Cardiac fibroblast (primary cell): ENCODE measurements at regions not wholly inside any gene's neighbourhood (a gene's known extent, or its start where the extent isn't known, plus 50 kb on each side); places are given as distances from the start of the nearest gene placed in this dataset.
"Not testable (repeated sequence)": the region's sequence is repeated elsewhere in the genome, so short reads cannot be mapped to it uniquely, and the experiment has no call there.

Experiments
- DNase-seq, 2 donors: peaks; one replicate each; pipeline versions ENCODE4 v3.0.0 to v3.0.0-alpha.2; 2010; ENCODE audit warnings: low read depth in 2 of 2
- H3K4me3 ChIP-seq, 2 donors: replicated peaks in 1 of 2; 1 replicate in 1 of 2; 2 replicates in 1 of 2; pipeline ENCODE4 v1.5.1; 2011; ENCODE audit warnings: low read depth in 2 of 2, low read length in 2 of 2, mild to moderate bottlenecking in 2 of 2, moderate library complexity in 1 of 2
- TF ChIP-seq, protein P1 (sequence below): IDR thresholded peaks from one replicate; pipeline ENCODE4 v1.5.1; 2011; ENCODE audit warnings: low read depth, mild to moderate bottlenecking, low read length, inconsistent platforms

DNA sequence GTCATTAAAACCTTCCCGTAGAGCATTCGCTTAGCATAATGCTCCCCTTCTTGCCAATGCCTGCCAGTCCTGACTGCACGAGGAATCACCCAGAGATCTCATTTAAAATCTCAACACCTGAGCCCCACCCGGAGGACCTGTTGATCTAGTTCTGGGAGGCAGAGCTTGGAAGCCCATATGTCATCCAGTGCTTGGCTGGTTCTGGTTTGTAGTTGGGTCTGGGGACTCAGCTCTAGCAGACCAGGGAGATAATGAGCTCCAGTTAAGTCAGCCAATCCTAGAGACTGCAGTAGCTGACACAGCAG is 131.8 kb upstream of the DAP start:
- DNase-seq, result no peak
- TF ChIP-seq, protein P1, sequence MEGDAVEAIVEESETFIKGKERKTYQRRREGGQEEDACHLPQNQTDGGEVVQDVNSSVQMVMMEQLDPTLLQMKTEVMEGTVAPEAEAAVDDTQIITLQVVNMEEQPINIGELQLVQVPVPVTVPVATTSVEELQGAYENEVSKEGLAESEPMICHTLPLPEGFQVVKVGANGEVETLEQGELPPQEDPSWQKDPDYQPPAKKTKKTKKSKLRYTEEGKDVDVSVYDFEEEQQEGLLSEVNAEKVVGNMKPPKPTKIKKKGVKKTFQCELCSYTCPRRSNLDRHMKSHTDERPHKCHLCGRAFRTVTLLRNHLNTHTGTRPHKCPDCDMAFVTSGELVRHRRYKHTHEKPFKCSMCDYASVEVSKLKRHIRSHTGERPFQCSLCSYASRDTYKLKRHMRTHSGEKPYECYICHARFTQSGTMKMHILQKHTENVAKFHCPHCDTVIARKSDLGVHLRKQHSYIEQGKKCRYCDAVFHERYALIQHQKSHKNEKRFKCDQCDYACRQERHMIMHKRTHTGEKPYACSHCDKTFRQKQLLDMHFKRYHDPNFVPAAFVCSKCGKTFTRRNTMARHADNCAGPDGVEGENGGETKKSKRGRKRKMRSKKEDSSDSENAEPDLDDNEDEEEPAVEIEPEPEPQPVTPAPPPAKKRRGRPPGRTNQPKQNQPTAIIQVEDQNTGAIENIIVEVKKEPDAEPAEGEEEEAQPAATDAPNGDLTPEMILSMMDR, result no peak
- H3K4me3 ChIP-seq, result no peak overlapping the region

DNA sequence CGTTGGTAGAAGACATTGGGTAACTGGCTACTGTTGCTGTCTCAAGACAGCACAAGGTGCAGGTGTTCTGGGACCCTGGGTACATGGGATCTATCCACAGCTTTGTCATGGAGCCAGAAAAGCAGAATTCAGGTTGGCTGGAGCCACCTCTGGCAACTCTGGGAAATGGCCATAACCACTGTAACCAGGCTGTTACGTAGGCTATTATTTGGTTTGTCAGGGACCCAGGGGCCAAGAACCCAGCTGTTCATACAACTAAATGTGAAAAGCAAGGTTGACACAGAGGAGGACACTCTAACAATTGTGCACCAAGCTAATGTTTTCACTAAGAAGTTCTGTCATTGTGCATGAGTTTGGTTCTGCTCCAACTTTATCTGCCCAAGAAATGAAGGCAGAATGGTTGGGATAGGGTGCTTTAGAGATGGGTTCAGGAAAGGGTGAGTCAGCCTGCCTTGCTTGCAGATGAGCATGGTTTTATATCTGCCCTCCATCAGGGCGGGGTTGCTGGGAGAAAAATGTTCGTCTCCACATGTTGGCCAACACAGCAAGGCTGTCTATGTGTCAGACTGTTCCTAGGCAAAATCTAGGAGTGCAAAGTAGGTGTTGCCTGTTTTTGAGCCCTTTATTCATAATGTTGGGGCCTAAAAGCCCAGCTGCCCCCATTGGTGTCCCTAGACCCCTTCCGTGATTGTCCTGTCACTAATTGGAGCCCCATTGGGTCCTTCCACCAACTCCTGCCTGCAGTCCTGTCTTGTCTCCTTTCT is 131.3 kb upstream of the DAP start:
- TF ChIP-seq, protein P1, result no peak
- H3K4me3 ChIP-seq, result no peak overlapping the region

DNA sequence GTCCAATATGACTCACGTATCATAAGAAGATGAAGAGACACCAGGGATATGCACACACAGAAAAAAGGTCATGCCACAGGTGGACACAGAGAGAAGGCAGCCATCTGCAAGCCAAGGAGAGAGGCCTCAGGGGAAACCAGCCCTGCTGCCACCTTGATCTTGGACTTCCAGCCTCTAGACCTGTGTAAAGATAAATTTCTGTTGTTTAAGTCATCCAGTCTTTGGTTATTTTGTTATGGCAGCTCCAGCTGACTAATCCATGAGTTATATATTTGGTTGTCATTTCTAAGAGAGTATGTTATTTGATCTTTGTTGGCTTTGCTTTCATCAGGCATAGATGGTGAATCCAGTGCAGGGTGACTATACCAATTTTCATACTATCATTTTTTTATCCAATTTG is 130.2 kb upstream of the DAP start:
- TF ChIP-seq, protein P1, result no peak

More for the DNA sequence above, 131.3 kb upstream of the DAP start:
- peak in 1 of 2 donors; percentile 14 for DNase-seq

DNA sequence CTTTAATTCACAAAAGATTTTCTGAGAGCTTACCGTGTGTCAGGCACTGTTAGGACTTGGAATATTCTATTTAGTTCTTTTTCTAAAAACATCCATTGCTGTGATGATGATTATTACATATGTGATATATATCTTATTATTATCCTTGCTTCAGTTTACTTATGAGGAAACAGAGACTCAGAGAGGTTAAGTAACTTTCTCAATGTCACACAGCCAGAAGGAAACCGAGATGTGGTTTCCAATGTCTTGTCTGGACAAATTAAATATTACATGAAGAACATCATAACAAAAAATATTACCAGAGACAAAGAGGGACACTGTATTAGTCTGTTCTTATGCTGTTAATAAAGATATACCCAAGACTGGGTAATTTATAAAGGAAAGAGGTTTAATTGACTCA is 125.5 kb upstream of the DAP start:
- TF ChIP-seq, protein P1, result no peak

More for the DNA sequence above, 130.2 kb upstream of the DAP start:
- no peak overlapping the region for H3K4me3 ChIP-seq
- DNase-seq, result peak in 1 of 2 donors; percentile 12

DNA sequence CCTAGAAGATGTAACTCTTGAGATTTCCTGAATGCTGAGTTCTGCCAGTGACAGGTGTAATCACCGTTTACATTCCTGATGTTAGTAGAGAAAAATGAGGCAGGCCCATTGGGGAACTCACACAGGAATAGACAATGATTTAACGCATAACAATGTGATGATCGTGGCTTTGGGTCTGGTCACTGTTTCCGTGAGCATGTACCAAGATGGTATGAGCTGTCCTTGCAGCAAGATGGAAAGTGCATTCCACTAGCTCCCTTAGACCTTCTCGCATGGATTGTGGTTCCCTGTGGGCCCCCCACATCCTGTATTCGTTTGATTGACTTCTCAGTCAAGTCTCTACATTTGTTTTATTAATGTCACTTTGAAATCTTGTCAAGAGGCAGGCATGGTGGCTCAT is 124.0 kb upstream of the DAP start:
- H3K4me3 ChIP-seq, result no peak overlapping the region
- TF ChIP-seq, protein P1, result no peak
- DNase-seq, result peak in 1 of 2 donors; percentile 63

More for the DNA sequence above, 125.5 kb upstream of the DAP start:
- H3K4me3 ChIP-seq, result no peak overlapping the region
- DNase-seq, result no peak

DNA sequence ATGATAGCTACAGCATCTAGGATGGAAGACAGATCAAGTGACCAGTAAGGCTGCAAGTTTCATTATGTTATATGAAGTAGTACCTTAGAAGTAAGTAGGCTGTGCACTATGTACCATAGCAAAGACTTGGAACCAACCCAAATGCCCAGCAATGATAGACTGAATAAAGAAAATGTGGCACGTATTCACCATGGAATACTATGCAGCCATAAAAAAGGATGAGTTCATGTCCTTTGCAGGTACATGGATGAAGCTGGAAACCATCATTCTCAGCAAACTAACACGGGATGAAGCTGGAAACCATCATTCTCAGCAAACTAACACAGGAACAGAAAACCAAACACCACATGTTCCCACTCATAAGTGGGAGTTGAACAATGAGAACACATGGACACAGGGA is 122.9 kb upstream of the DAP start:
- not testable (repeated sequence) for H3K4me3 ChIP-seq, DNase-seq

DNA sequence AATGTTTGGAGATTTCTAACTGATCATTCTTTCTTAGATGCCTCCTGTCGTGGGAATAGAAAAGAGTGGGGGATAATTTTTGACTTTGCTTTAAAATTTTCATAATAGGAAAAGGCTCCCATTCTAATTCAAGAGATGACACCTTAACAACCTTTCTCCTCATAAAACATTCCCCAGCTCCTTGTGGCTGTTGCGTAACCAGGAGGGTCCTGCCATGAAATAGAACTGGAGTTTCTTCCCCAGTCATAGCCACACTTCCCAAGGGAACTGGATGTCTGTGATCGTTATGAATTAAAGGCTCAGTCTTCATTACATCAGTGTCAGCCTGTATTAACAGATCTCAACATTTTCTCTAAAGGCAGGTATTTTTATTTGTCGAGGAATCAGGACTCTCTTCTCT is 119.9 kb upstream of the DAP start:
- no peak overlapping the region for H3K4me3 ChIP-seq
- no peak for DNase-seq
- TF ChIP-seq, protein P1, result no peak

DNA sequence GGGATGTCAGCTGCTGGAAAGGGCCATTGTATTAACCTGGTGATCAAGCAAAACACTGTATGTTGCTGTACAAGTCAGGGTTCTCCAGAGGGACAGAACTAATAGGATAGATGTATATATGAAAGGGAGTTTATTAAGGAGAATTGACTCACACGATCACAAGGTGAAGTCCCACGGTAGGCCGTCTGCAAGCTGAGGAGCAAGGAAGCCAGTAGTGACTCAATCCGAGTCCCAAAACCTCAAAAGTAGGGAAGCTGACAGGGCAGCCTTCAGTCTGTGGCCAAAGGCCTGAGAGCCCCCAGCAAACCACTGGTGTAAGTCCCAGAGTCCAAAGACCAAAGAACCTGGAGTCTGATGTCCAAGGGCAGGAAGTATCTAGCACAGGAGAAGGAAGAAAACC is 116.0 kb upstream of the DAP start:
- not testable (repeated sequence) for H3K4me3 ChIP-seq, DNase-seq
